Stomach (tissue), 8 donors: ENCODE measurements at regions not wholly inside any gene's neighbourhood (a gene's known extent, or its start where the extent isn't known, plus 50 kb on each side); places are given as distances from the start of the nearest gene placed in this dataset.

ENCODE experiments used
- DNase-seq, 2 donors: peaks; one replicate each; pipeline versions ENCODE4 v3.0.0 to v3.0.0-alpha.2; 2013 to 2019
- H3K27ac ChIP-seq, 5 donors: fragments of 200-600 bp in 4 of 5; sonication (generic) in 4 of 5; one replicate each; pipeline ENCODE4 v1.5.1; 2013 to 2019; ENCODE audit warnings: mild to moderate bottlenecking in 1 of 5, moderate library complexity in 1 of 5
- H3K27me3 ChIP-seq, 3 donors: fragments of 200-600 bp; sonication (generic); one replicate each; pipeline ENCODE4 v1.5.1; 2017 to 2019; ENCODE audit warnings: mixed run types in 1 of 3
- H3K36me3 ChIP-seq, 4 donors: fragments of 200-600 bp; sonication (generic); 1 replicate in 3 of 4; 2 replicates in 1 of 4; pipeline ENCODE4 v1.5.1; 2016 to 2019
- H3K4me1 ChIP-seq, 4 donors: fragments of 200-600 bp; sonication (generic); one replicate each; pipeline ENCODE4 v1.5.1; 2016 to 2019
- H3K4me3 ChIP-seq, 4 donors: fragments of 200-600 bp; sonication (generic) in 3 of 4; one replicate each; pipeline ENCODE4 v1.5.1; 2016 to 2019; ENCODE audit warnings: mild to moderate bottlenecking in 1 of 4
- H3K9me3 ChIP-seq, 4 donors: fragments of 200-600 bp; sonication (generic); one replicate each; pipeline ENCODE4 v1.5.1; 2016 to 2019
- CTCF ChIP-seq, 7 experiments: fragments of 450-650 bp in 4 of 7; fragments of 200-600 bp in 3 of 7; sonication (generic) in 3 of 7; IDR thresholded peaks; one replicate each; pipeline ENCODE4 v1.5.1; 2016 to 2019; ENCODE audit warnings: antibody characterized with exemption in 7 of 7, control low read depth in 2 of 7, mild to moderate bottlenecking in 1 of 7
- EP300 ChIP-seq: sonication (generic); formaldehyde crosslinking; IDR thresholded peaks from one replicate; pipeline ENCODE4 v1.6.1; 2017; ENCODE audit warnings: antibody characterized with exemption
- POLR2A ChIP-seq, 4 donors: fragments of 450-650 bp; IDR thresholded peaks; one replicate each; pipeline ENCODE4 v1.6.1; 2016; ENCODE audit warnings: antibody characterized with exemption in 4 of 4, control low read depth in 2 of 4, mild to moderate bottlenecking in 1 of 4, moderate library complexity in 1 of 4
- POLR2AphosphoS5 ChIP-seq, 3 donors: sonication (generic); formaldehyde crosslinking; IDR thresholded peaks; one replicate each; pipeline ENCODE4 v1.6.1; 2016; ENCODE audit warnings: antibody characterized with exemption in 3 of 3
- WGBS, 5 donors: extraction: QIAGEN DNeasy Blood & Tissue Kit in 3 of 5; methylation state at CpG; one replicate each; pipeline versions ENCODE4 v1.1.5 to v1.1.7; 2013 to 2018; 5-methylcytosine and 5-hydroxymethylcytosine counted together
- intact Hi-C: fragments of 100-400 bp; cut with DNase I; formaldehyde crosslinking; loops from one replicate; pipeline ENCODE4 v1.15.1; 2023; ENCODE audit warnings: low total_unique reads
- small RNA-seq, 4 donors: library from RNA; depleted of rRNA; stranded (forward); fragments of <200 nt; gene quantifications; one replicate each; pipeline ENCODE3, GENCODE V24; 2016
- donor health status: healthy with polysubstance abuse.
- donor health status: Bipolar disorder and iron deficiency.
- donor health status: healthy.

- no peak for TF ChIP-seq EP300
- TF ChIP-seq POLR2AphosphoS5 (IDR thresholded peaks at IDR 0.05): no peak
- no peak for TF ChIP-seq POLR2A (IDR thresholded peaks at IDR 0.05)
- no peak for TF ChIP-seq CTCF (IDR thresholded peaks at IDR 0.05)
- Histone ChIP-seq H3K27ac (no peak overlapping the region), H3K4me3 (no peak overlapping the region), H3K9me3 (peaks cover 0 to 30% (median 19%) of the 10 kb centered on the region in 4 donors), H3K36me3 (no peaks in the 10 kb centered on the region), H3K27me3 (no peaks in the 10 kb centered on the region), H3K4me1 (no peaks in the 10 kb centered on the region)
- DNase-seq: no peak
- intact Hi-C loops: no loop called here
- WGBS, 5 donors: 50 to 66% (median 54%) methylated on average over 2 of the region's 2 CpGs
These were observed 366.5 kb downstream of the LRFN5 start for GRCh38 chr14:41973178-41973577.

GRCh38 chr14:41972531-41972930 lies 365.9 kb downstream of the LRFN5 start:
- no peak overlapping the region for H3K4me3 ChIP-seq
- H3K4me1 ChIP-seq: no peaks in the 10 kb centered on the region
- DNase-seq: no peak
- intact Hi-C loops: no loop called here
- H3K27me3 ChIP-seq: no peaks in the 10 kb centered on the region
- no peaks in the 10 kb centered on the region for H3K36me3 ChIP-seq
- TF ChIP-seq CTCF (IDR thresholded peaks at IDR 0.05) (no peak), POLR2A (IDR thresholded peaks at IDR 0.05) (no peak), EP300 (no peak), POLR2AphosphoS5 (IDR thresholded peaks at IDR 0.05) (no peak)
- no peak overlapping the region for H3K27ac ChIP-seq
- H3K9me3 ChIP-seq: peaks cover 0 to 33% (median 19%) of the 10 kb centered on the region in 4 donors

- Histone ChIP-seq H3K36me3 (no peaks in the 10 kb centered on the region), H3K9me3 (peaks cover 0 to 11% (median 2%) of the 10 kb centered on the region in 4 donors), H3K4me3 (no peak overlapping the region), H3K27me3 (no peaks in the 10 kb centered on the region), H3K4me1 (no peaks in the 10 kb centered on the region), H3K27ac (no peak overlapping the region)
- 62 to 79% (median 65%) methylated on average over 3 of the region's 3 CpGs for WGBS, 5 donors
- DNase-seq: no peak
- intact Hi-C loops: no loop called here
- no peak for TF ChIP-seq CTCF (IDR thresholded peaks at IDR 0.05)
- no peak for TF ChIP-seq POLR2A (IDR thresholded peaks at IDR 0.05)
- TF ChIP-seq EP300: no peak
- TF ChIP-seq POLR2AphosphoS5 (IDR thresholded peaks at IDR 0.05): no peak
These were observed 353.6 kb downstream of the LRFN5 start for GRCh38 chr14:41960281-41960680.

- intact Hi-C loops: no loop called here
- TF ChIP-seq CTCF (IDR thresholded peaks at IDR 0.05) (no peak), POLR2AphosphoS5 (IDR thresholded peaks at IDR 0.05) (no peak), POLR2A (IDR thresholded peaks at IDR 0.05) (no peak), EP300 (no peak)
- H3K9me3 ChIP-seq: peaks cover 0 to under 1% (median 0%) of the 10 kb centered on the region in 4 donors
- H3K27ac ChIP-seq: no peak overlapping the region
- WGBS, 5 donors: 0 to 54% (median 20%) methylated on average over 1 of the region's 1 CpG
- no peaks in the 10 kb centered on the region for H3K27me3 ChIP-seq
- DNase-seq: no peak
- no peaks in the 10 kb centered on the region for H3K36me3 ChIP-seq
- H3K4me3 ChIP-seq: no peak overlapping the region
- no peaks in the 10 kb centered on the region for H3K4me1 ChIP-seq
These were observed 350.8 kb downstream of the LRFN5 start for GRCh38 chr14:41957459-41957858.

Small RNAs in the stretch of these regions (small RNA-seq; reads per million reads assigned to genes)
- gene AL163153.1 (0 reads per million in 4 donors), gene AL358913.1 (0 reads per million in 4 donors), gene AL442163.3 (0 reads per million in 4 donors)
